ENCODE measurements at regions not wholly inside any gene's neighbourhood (a gene's known extent, or its start where the extent isn't known, plus 50 kb on each side); places are given as distances from the start of the nearest gene placed in this dataset.

DNA sequence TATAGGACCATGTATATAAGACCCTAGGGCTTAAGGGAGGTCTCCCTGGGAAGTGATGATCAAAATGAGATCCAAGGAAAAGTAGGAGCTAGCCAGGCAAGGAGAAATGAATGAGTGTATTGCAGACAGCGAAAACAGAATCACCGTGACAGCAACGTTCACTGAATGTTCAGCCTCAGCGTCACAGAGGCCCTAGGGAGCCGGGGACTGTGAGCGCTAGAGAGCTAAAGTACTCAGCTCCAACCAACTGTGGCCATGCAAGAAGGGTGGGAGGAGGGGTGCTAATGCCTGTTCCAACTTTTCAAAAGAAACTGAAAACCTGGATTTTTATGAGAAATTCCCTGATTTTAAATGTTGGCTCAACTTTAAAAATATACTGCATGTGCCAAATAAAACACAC, 105.5 kb upstream of the CCND2 start:
- no peak for TF ChIP-seq EZH2 (IDR thresholded peaks at IDR 0.05; ENCODE audit: borderline replicate concordance, insufficient read depth, low read depth, low read length, poor library complexity, severe bottlenecking)
- TF ChIP-seq, protein P1, sequence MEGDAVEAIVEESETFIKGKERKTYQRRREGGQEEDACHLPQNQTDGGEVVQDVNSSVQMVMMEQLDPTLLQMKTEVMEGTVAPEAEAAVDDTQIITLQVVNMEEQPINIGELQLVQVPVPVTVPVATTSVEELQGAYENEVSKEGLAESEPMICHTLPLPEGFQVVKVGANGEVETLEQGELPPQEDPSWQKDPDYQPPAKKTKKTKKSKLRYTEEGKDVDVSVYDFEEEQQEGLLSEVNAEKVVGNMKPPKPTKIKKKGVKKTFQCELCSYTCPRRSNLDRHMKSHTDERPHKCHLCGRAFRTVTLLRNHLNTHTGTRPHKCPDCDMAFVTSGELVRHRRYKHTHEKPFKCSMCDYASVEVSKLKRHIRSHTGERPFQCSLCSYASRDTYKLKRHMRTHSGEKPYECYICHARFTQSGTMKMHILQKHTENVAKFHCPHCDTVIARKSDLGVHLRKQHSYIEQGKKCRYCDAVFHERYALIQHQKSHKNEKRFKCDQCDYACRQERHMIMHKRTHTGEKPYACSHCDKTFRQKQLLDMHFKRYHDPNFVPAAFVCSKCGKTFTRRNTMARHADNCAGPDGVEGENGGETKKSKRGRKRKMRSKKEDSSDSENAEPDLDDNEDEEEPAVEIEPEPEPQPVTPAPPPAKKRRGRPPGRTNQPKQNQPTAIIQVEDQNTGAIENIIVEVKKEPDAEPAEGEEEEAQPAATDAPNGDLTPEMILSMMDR (IDR thresholded peaks at IDR 0.05) = no peak
